GOT3 (cell line): ENCODE measurements at regions not wholly inside any gene's neighbourhood (a gene's known extent, or its start where the extent isn't known, plus 50 kb on each side); places are given as distances from the start of the nearest gene placed in this dataset.
"Not testable (repeated sequence)": the region's sequence is repeated elsewhere in the genome, so short reads cannot be mapped to it uniquely, and the experiment has no call there.

Experiments
- DNase-seq: peaks from one replicate; lab custom pipeline; 2025; ENCODE audit warnings: mixed read lengths; lab: John Stamatoyannopoulos, UW

DNA sequence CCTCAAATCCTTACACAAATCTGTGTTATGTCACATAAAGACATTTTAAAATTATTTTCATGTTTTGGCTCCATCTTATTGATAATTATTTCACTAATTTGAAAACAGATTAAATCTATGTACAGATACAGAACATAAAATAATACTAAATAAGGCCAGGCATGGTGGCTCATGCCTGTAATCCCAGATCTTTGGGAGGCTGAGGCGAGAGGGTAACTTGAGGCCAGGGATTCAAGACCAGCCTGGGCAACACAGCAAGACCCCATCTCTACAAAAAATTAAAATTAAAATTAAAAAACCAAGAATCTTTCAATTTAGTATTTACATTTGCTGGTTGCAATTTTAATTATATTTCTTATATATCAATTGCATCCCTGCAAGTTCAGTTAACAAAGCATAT lies 246.4 kb upstream of the MKLN1 start:
- DNase-seq, result no peak

DNA sequence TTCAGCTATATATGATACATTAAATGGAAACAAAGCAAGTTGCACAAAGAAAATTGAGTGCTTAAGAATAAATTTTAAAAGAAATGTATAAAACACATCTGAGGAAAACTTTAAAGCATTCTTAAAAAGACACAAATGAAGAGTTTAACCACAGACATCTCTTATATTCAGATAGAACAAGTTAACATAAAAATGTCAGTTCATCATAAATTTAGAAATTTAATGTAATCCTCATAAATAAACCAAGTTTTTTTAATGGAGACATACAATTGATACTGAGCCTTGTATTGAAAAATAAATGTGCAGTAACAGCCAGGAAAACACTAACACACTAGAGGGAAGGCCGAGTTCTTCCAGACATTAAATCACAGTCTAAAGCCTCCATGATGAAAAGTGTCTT lies 243.9 kb upstream of the MKLN1 start:
- DNase-seq, result no peak

DNA sequence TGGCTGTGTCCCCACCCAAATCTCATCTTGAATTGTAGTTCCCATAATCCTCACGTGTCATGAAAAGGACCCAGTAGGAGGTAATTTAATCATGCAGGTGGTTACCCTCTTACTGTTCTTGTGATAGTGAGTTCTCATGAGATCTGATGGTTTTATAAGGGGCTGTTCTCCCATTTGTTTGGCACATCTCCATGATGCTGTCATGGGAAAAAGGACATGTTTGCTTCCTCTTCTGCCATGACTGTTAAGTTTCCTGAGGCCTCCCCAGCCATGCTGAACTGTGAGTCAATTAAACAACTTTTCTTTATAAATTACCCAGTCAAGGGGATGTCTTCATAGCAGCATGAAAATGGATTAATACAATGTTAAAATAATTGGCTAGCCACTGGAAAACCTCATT lies 243.3 kb upstream of the MKLN1 start:
- DNase-seq, result not testable (repeated sequence)

DNA sequence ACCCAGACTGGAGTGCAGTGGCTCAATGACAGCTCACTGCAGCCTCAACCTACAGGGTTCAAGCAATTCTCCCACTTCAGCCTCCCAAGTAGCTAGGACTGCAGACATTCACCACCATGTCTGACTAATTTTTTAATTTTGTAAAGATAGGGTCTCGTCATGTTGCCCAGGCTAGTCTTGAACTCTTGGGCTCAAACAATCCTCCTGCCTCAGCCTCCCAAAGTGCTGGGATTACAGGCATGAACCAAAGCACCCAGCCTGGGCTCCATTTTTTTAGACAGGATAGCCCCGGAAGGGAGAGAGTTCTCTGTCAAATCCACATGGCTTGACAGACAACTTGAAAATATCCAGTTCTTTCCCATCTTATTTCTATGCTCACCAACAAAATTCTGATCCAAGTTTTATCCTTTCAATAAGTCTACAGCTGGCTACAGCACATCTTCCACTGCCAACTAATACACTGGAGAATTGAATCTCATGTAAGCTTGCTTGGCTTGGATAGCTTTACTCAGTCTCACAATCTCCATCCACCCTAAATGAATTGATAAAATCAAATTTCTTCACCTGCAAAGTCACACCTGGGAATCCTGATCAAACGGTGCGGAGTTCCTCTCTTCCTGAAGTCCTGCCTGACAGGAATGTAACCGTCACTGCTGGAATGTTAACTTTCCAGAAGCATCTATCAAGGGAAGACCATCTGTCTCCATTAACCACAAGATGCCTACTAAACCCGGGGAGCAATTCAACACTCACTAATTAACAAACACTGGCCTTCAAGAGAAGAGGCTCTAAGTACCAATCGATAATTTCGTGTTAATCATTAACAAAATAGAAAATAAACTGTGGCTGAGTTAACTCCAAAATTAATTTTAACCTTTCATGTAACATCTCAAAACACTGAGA lies 239.7 kb upstream of the MKLN1 start:
- no peak for DNase-seq

DNA sequence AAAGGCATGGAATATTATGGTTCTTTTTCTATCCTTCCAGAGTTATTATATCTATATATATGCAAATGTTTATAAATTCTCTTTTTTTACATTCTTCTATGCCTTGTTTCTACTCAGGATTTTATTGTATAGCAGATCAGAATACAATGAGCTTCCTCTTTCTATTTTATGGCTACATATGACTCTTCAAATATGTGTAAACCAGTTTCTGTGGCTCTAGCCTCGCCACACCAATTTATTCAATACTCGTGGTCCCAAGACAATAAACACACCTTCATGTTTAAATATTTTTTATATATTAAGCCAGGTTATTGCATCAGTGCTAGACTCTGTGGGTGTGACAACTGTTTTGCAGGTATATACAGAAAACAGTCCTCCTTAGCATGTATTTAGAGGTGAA lies 237.5 kb upstream of the MKLN1 start:
- no peak for DNase-seq

DNA sequence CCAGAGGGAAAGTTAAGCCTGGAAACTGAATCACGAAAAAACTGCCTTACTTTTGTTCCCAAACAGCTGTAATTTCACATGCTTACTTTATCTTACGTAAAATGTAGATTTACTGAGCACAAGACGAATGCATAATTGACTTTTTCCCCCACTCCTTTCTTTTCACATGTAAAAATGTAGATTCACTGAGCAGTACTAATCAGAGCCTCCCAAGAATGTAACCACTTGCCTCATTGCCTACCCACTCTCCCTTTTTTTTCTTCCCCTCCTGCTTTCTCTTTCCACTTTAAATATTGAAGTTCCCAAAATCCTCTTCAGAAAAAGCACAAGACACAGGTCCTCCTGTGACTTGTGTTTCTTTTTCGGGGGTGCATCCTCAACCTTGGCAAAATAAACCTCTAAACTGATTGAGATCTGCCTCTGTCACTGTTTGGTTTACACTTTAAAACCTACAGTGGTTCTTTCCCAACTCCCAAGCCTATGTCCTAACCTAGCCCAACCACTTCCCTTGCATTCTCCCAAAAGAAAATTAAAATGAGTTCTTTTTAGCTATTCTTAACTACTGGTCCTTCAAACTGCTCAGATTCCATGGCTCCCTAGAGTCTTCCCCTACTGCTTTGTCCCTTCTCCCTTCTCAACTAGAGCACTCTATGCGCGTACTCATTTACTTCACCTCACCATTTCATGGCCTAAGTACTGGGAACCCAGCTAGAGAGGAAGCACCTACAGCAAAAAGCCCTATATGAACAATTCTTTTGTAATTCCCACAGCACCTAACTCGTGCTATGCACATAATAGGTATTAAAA lies 236.6 kb upstream of the MKLN1 start:
- no peak for DNase-seq

DNA sequence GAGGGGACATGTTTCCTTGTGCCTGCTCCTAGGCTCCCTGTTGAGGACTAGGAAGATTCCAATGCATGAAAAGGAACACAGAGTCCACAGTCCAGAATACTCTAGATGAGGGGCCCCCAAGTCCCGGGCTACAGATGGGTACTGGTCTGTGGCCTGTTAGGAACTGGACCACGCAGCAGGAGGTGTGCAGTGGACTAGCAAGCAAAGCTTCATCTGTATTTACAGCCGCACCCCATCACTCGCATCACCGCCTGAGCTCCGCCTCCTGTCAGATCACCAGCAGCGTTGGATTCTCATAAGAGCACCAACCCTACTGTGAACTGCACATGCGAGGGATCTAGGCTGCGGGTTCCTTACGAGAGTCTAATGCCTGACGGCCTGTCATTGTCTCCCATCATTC lies 233.0 kb upstream of the MKLN1 start:
- no peak for DNase-seq

DNA sequence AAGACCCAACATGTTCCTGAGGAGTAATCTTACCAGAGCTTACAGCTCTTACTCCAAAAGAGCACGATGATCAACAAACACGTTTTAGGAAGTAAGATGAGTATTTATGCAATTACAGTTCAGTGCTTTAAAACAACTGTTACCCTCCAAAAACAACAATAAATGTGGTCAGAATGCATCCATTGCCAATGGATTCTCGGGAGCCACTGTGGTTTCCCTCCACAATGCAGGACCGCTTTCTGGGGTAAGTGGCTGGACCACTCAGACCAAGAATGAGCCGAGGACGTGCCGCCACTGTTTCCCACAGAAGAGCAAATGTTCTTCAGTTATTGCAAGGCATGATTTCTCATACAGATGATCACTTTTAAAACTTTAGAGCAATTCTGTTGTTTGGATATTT lies 232.3 kb upstream of the MKLN1 start:
- DNase-seq, result no peak

DNA sequence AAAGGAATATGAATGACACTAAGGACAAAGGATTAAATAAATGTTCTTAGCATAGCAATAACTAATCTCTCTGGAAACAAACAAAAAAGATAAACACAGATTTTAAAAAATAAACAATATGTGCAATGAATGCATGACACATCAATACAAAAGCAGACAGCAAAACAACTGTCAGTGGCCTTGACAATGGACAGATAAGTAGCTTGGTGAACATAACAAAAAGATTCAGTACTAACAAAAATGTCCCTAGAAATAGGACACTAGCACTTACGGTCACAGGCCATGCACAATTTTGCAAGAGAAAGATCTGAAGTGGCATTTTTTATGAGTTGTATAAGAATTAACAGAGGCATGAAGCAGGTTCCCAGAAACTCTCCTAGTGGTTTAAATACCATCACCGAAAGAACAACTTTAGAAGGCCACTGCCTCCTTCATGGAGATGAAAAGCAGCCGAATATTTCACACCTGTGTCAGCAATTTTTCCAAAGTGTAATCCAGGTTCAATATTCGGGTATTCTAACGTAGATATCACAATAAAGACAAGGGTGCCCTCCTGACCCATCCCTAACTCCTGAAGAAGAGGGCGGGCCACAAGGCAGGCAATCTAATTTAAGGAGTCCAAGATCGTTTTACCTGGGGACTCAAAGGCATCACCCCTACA lies 231.3 kb upstream of the MKLN1 start:
- no peak for DNase-seq

DNA sequence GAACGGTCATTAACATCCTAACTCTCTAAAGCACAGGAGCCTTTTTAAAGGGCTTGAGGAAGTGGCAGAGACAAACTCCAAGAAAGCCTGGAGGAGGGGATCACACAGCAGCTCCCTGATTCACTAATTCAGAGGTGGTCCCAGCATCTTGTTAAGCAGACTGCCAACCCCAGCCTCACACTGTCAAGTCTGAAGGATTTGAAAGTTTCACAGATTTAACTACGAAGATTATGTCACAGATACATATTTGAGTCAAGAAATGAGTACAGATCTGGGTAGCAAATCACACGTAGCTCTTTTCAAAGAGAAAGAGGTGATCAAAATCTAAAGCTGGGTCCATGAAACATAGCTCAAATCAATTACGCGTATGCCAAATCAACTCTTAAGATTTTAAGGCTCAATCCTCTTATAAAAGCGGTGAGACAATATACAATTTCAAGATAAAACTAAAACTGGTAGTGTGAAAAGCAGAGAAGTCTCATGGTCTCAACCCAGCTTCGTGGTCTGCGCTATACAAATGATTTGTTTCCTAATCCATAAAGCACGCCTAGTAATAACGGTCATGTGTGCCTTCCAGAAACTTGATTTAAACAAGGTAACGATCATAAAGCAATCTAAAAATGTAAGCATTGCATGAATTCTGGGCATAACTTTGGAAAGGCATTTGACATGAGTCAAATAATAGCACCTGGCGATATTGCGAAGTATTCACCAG lies 229.9 kb upstream of the MKLN1 start:
- DNase-seq, result no peak

DNA sequence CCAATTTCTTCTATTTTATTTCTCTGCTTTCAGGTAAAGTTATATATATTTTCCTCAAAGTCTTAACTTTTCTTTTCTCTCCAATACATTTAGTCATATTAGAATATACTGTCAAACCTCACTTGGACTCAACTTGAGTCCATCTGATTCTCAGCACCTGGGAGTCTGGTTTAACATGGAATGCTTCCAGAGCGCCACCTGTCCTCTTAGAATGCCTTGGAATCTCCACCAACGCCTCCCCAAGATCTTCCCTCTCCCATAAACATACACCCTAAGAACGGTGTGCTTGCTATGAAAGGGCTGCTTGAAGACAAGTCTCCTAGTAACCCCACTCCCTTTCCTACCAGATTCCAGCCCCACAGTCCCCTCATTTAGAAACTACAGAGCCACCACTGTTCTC lies 229.1 kb upstream of the MKLN1 start:
- DNase-seq, result no peak

DNA sequence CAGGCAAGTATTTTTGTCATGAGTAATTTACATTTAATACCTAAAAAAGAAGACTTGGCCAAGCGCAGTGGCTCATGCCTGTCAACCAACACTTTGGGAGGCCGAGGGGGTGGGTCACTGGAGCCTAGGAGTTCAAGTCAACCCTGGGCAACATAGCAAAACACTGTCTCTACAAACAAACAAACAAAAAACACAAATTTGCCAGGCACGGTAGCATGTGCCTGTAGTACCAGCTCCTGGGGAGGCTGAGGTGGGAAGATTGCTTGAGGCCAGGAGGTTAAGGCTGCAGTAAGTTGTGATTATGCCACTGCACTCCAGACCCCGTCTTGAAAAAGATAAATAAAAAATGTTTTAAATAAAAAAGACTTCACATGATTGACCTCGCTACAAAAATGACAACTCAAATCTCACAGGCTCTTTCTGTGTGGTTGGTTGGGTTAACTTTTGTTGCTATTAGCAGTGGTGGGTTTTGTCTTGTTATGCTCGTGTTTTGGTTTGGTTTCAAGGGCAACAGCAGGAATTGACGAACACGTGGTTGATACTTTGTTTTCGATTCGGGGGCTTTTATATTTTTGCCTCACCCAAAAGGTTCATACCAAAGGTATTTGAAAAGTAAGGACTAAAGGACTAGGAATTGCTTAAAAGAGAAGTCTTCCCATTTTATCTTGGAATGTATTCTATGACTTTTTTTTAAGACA lies 227.2 kb upstream of the MKLN1 start:
- DNase-seq, result no peak

DNA sequence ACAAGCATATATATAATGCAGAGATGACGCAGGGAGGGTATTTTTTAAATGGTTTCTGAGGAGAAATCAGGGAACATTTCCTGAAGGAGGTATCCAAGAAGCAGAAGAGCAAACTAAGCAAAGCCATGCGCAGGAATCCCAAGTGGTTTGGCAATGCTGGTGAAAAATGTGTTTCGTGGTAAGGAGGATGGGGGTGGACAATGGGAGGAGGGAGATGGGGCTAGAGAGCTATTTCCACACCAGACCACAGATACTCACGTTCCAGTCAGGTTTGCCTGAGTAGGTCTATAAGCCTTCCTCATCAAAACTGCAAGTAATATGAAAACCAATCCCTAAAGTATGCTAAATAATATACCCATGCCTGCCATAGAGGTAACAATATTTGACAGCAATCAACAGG lies 223.7 kb upstream of the MKLN1 start:
- DNase-seq, result no peak

DNA sequence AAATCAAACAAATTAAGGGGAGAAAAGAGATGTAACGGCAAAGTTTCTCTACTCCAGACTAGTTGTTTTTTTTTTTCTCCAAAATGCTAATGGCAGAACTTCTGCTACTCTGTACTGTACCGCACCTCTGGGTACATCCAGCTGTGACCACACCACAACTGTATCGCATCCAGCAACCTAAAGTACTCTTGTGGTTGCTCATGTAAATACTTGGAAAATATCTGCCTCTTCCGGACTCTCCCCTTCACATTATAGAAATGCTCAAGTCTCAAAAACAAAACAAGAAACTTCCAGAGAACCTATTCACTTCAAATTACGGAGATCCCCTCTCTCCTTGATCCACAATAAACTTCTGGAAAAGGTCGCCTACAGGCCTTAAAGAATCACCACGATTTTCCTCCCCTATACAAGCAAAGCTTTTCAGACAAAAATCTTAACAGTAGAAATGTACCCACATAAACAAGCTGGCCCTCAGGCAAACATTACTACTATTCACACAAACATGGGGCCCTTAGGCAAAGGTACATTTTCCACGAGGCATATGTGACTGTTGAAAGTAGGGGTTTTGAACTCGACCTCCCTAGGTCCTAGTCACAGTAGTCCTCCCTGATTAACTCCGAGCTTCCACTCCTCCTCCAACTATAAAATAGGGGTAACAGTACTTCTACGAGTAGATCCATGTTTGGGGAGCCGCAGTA lies 222.9 kb upstream of the MKLN1 start:
- DNase-seq, result no peak

DNA sequence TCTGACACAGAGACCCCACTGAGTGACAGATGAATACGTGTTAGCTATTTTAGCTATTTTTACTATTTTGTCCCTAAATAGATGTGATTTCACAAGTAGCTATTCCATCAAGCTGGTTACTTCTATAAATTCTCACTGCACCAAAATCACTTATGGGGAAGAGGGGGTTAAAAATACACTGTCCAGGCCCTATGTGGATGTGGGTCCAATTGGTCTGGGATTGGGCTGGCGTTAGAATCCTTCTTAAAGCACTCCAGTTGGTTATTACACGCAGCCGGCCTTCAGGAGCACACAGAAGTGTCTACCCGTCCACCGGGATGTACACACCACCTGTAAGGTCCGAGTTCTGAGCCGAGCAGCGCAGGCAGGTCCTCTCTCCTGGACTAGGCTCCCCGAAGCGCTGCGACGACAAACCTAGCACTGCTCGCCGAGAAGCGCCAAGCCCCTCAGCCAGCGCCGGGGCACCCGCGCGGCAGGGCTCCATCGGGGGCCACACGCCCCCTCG lies 222.3 kb upstream of the MKLN1 start:
- DNase-seq, result no peak

DNA sequence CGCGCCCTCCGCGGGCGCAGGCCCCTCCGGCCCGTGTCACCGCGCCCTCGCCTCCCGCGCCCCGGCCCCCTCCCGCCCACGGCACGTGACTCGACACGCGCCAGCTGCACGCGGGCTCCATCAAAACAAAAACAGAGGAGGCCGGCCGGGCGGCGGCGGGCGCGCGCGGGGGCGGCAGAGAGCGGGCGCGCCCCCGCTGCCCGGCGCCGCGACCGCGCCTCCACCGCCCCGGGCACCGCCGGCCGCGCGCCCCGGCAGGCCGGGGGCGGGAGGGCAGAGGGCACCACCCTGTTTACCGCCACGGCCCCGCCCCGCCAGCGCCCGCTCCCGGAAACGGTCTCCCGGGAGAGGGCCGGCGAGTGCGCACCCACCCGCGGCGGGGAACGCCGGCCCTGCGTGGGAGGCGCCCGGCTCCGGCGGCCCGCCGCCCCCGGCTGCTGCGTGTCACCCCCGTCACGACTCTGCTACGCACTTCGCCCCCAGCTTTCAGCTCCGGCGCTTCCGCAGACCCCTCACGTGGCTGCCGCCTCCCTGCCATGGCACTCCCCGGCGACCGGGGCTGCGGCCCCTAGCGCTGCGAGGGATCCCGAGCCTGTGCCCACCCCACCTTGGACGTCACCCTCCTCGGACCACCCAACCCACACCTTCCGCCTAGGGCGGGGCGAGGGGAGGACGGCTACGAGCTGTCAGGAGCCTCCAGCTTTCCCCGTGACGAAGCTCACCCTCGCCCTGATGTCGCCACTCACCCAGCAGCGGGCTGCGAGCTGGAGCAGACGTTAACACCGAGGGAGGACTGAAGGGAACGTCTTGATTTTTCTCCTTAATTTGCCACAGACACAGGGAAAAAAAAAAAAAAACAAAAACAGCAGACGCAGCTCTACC lies 221.6 kb upstream of the MKLN1 start:
- peak; percentile 45 for DNase-seq

DNA sequence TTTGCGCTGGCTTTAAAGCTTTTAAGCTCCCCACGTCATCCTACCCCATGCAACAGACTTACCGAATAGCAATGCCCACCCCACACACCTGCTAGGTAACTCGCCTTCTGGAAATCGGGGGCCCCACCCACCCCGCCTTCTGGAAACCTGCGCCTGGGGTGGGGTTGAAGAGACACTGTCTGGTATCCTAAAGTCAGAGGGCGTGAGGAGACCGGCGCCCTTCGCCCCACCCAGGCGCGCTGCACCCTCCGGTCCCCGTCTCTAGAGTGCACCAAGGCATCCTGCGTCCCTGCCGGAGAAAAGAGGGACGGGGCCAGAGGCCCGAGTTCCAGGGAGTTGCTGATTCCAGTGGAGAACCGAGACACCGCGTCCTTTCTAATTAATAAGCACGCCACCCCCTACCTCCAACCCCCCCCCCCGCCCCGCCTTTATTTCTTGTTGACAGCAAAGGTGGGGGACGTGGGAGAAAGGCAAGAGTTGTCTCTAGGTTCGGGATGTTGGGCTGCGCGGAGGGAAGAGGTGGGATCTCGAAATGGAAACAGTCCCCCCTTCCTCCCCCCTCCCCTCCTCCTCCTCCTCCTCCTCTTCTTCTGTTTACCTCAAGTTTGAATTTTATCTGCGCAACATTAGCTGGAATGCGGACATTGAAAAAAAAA lies 220.9 kb upstream of the MKLN1 start:
- no peak for DNase-seq

DNA sequence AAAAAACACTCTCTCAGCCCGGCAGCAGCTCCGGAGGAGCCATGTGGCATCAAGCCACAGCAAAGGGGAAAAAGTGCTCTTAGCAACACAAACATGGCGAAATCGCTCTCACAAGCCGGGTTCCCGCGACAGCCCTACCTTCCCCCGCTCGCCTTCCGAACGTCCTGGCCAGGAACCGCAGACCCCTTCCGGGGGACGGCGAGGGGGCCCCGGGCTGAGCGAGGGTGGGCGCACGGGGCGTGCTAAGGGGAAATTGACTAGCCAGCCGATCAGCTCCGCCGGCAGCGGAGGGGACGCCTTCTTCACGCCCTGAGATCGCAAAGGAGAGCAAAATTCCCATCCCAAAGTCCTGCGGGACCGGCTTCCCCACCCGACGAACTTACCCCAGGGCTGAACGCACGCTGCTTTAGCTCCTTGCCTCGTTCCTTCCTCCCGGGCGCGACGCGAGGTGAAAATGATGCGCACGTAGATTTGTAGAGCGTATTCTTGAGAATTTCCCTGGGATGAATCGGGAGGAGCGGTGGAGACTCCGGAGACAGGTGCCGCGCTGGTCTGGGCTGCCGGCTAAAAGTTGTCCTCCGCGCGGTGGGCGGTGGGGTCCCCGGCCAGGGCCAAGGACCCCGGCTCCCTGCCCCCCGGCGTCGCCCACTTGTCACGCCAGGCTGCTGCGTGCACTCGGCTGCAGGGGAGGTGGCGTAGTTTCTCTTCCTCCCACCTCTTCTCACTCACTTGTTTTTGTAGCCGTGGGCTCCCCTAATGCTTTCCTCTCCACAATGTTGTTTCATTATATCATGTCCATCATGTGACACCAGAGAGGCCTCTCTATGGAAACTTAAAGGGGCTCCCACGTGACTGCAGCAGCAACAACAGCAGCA lies 220.1 kb upstream of the MKLN1 start:
- peak; percentile 28 for DNase-seq
